BJ (cell line): ENCODE measurements at regions not wholly inside any gene's neighbourhood (a gene's known extent, or its start where the extent isn't known, plus 50 kb on each side); places are given as distances from the start of the nearest gene placed in this dataset.
"Not testable (repeated sequence)": the region's sequence is repeated elsewhere in the genome, so short reads cannot be mapped to it uniquely, and the experiment has no call there.

Experiments
- CTCF ChIA-PET: fragments of 350-600 bp; formaldehyde crosslinking; extraction: SDS; loops from one replicate; lab custom pipeline; 2021; ENCODE audit warnings: antibody characterized with exemption, inconsistent platforms; lab: Yijun Ruan, JAX
- POLR2A ChIA-PET: fragments of 300-600 bp; sonication (Branson Sonifier 250); formaldehyde crosslinking; extraction: SDS; loops from one replicate; lab custom pipeline; 2021; ENCODE audit warnings: antibody characterized with exemption; lab: Charles Lee
- DNase-seq: peaks from one replicate; pipeline ENCODE4 v3.0.0-alpha.2; 2011; ENCODE audit warnings: low read depth
- H3K27me3 ChIP-seq: 2 replicates; pipeline ENCODE4 v1.6.0; 2011; ENCODE audit warnings: low read length; ENCODE audit not compliant: control insufficient read depth, insufficient read depth
- H3K36me3 ChIP-seq: 2 replicates; pipeline ENCODE4 v1.5.1; 2011; ENCODE audit warnings: low read length; ENCODE audit not compliant: control insufficient read depth, insufficient read depth
- H3K4me3 ChIP-seq: 2 replicates; pipeline ENCODE4 v1.5.1; 2011; ENCODE audit warnings: low read depth, mild to moderate bottlenecking, control low read depth, low read length
- CTCF ChIP-seq: IDR thresholded peaks from 2 replicates; pipeline ENCODE4 v1.5.1; 2011; ENCODE audit warnings: low read depth, mild to moderate bottlenecking, control low read depth, inconsistent platforms, low read length, moderate library complexity; ENCODE audit not compliant: insufficient read depth

GRCh38 chr5:124825250-124825982 is 79.0 kb upstream of the ZNF608 start:
- Histone ChIP-seq H3K27me3 (no peaks in the 10 kb centered on the region), H3K4me3 (no peak overlapping the region), H3K36me3 (no peaks in the 10 kb centered on the region)
- DNase-seq, result no peak
- CTCF ChIA-PET, result interaction anchor here (0.6 kb wide), 1 partner anchor 22 kb away, joined by 3 read pairs; no protein-coding TSS in a partner anchor
- POLR2A ChIA-PET, result no interaction called here
- no peak for TF ChIP-seq CTCF

- no peaks in the 10 kb centered on the region for H3K27me3 ChIP-seq
- no peak for DNase-seq
- ChIA-PET CTCF (interaction anchor here (0.6 kb wide), 1 partner anchor 21 kb away, joined by 3 read pairs; no protein-coding TSS in a partner anchor), POLR2A (no interaction called here)
- TF ChIP-seq CTCF, result no peak
- no peak overlapping the region for H3K4me3 ChIP-seq
- no peaks in the 10 kb centered on the region for H3K36me3 ChIP-seq
Observed at GRCh38 chr5:124825983-124826337, 79.5 kb upstream of the ZNF608 start.

GRCh38 chr5:124828731-124829234 is 82.3 kb upstream of the ZNF608 start:
- ChIA-PET POLR2A (no interaction called here), CTCF (no interaction called here)
- Histone ChIP-seq H3K4me3 (no peak overlapping the region), H3K36me3 (no peaks in the 10 kb centered on the region), H3K27me3 (no peaks in the 10 kb centered on the region)
- TF ChIP-seq CTCF, result no peak
- DNase-seq, result no peak

- POLR2A ChIA-PET, result interaction anchor here (0.5 kb wide), 1 partner anchor 237 kb away, joined by 4 read pairs; no protein-coding TSS in a partner anchor
- CTCF ChIA-PET, result no interaction called here
- no peak for TF ChIP-seq CTCF
Observed at GRCh38 chr5:124831687-124832240, 85.3 kb upstream of the ZNF608 start.

GRCh38 chr5:124832510-124832909 is 86.1 kb upstream of the ZNF608 start:
- TF ChIP-seq CTCF, result no peak
- ChIA-PET POLR2A (no interaction called here), CTCF (no interaction called here)
- Histone ChIP-seq H3K4me3 (no peak overlapping the region), H3K27me3 (no peaks in the 10 kb centered on the region), H3K36me3 (no peaks in the 10 kb centered on the region)
- DNase-seq, result no peak

More at GRCh38 chr5:124831687-124832240, 85.3 kb upstream of the ZNF608 start:
- Histone ChIP-seq H3K36me3 (no peaks in the 10 kb centered on the region), H3K27me3 (no peaks in the 10 kb centered on the region), H3K4me3 (no peak overlapping the region)
- DNase-seq, result no peak

GRCh38 chr5:124836314-124836713 is 89.9 kb upstream of the ZNF608 start:
- POLR2A ChIA-PET, H3K4me3 ChIP-seq, CTCF ChIA-PET, DNase-seq, H3K36me3 ChIP-seq, H3K27me3 ChIP-seq: not testable (repeated sequence)
